ENCODE measurements at regions not wholly inside any gene's neighbourhood (a gene's known extent, or its start where the extent isn't known, plus 50 kb on each side); places are given as distances from the start of the nearest gene placed in this dataset.

DNA sequence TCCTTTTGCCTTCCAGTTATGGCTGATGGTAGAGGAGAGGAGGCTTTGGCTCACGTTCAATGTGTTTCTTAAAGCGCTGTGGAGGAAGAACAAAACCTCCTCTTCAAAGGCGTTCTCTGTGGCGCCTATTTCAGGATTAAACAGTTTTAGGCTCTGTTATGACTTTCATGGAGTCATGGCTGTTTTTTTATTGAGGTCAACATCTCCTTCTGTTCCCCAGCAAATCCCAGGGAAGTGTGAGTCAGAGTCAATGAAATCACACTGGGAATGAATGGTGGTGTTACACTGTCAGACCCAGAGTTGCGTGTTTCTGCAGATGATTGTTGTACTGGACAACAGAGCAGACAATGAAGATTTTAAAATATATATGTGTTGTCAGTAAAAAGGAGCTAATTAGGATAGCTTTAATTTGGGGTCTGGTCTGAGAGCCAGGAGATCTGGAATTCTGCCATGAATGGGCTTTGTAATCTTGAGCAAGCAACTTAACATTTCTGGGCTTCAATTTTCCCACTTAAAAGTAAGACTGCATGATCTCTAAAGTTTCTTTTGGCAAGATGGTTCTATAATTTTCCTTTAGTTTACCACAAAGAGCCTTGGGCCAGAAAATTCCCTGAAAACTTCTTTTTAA, 240.7 kb downstream of the CSNK1G3 start:
- Mint-ChIP-seq H3K9me3 (no peaks in the 10 kb centered on the region), H3K27me3 (no peaks in the 10 kb centered on the region), H3K27ac (peak overlapping the region in 1 of 6 donors; percentile 16), H3K4me1 (no peaks in the 10 kb centered on the region), H3K36me3 (no peaks in the 10 kb centered on the region), H3K4me3 (no peak overlapping the region)
- ATAC-seq (ENCODE audit: low read depth in 2 of 2) (no peak), DNase-seq (no peak)

DNA sequence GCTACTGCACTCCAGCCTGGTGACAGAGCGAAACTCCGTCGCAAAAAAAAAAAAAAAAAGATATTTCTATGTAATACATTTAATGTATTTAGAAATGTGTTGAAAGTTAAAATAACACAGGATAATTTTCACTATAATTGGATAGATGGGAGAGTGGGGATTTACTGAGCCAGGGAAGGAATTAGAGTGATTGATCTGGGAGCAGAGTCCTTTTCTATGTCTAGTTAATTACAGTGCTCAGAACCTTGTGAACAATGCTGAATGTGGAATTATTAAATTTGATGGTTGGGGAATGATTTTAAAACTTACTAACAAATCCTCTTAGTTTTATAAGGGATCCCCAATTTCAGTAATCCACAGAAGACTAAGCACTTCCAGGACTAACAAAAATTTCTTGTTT, 239.7 kb downstream of the CSNK1G3 start:
- ATAC-seq (ENCODE audit: low read depth in 2 of 2) (no peak), DNase-seq (no peak)
- Mint-ChIP-seq H3K27me3 (peaks cover 0 to 6% (median 0%) of the 10 kb centered on the region in 3 donors), H3K36me3 (no peaks in the 10 kb centered on the region), H3K27ac (no peak overlapping the region), H3K4me3 (no peak overlapping the region), H3K4me1 (peaks cover 0 to 4% (median 0%) of the 10 kb centered on the region in 3 donors), H3K9me3 (no peaks in the 10 kb centered on the region)

DNA sequence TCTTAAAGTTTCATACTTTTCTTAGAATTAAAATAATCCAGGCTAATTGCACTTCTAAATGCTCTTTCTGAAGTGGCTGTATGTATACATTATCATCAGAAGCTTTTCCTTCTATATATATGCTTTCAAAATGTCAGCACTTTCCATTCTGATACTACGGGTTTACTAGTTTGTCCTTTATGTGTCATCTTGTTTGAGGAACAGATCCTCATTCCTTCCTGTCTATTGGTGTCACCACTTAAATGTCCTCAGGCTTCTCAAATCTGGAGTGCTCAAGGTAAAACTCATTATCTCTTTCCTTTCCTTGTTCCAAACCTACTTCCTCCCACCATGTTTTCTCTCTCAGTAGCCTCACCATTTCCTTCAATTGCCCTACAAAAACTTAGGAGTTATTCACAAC, 236.3 kb downstream of the CSNK1G3 start:
- no peak for ATAC-seq (ENCODE audit: low read depth in 2 of 2)
- Mint-ChIP-seq H3K9me3 (no peaks in the 10 kb centered on the region), H3K27ac (no peak overlapping the region), H3K4me3 (no peak overlapping the region), H3K27me3 (peaks cover 0 to 7% (median 0%) of the 10 kb centered on the region in 3 donors), H3K36me3 (no peaks in the 10 kb centered on the region), H3K4me1 (peaks cover 0 to 4% (median 0%) of the 10 kb centered on the region in 3 donors)
- DNase-seq, result no peak

DNA sequence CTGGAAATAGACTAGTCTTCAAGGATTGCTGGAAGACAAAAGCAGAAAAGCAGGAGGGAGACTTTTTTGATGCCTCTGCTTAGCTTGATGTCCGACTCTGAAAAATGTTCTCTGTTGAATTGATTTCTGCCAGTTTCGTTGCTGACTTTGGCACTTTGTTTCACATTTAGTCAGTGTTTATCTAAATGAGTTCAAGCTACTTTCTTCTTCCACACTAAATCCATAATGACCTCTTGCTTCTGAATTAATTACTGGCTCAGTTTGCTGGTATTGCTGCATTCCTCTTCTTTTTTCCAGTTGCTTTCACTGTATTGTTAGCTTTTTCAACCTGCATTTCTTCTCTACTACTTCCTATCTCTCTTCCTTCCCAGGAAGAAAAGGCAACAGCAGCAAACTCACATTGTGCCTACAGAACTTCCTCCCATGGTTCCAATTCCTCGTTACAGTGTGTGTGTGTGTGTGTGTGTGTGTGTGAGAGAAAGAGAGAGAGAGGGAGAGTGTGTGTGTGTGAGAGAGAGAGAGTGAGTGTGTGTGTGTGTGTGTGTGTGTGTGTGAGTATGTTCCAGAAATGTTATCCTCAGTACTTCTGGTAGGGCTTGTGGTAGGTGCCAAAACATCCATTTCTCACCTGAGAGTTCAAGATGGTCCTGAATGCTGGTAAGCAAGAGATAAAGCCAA, 234.8 kb downstream of the CSNK1G3 start:
- no peak for ATAC-seq (ENCODE audit: low read depth in 2 of 2)
- no peak for DNase-seq
- peaks cover 0 to 7% (median 0%) of the 10 kb centered on the region in 3 donors for H3K27me3 Mint-ChIP-seq
- no peak overlapping the region for H3K27ac Mint-ChIP-seq
- peaks cover 0 to 4% (median 0%) of the 10 kb centered on the region in 3 donors for H3K4me1 Mint-ChIP-seq
- H3K4me3 Mint-ChIP-seq, result no peak overlapping the region
- no peaks in the 10 kb centered on the region for H3K36me3 Mint-ChIP-seq
- peaks cover 0 to 3% (median 0%) of the 10 kb centered on the region in 7 donors for H3K9me3 Mint-ChIP-seq

DNA sequence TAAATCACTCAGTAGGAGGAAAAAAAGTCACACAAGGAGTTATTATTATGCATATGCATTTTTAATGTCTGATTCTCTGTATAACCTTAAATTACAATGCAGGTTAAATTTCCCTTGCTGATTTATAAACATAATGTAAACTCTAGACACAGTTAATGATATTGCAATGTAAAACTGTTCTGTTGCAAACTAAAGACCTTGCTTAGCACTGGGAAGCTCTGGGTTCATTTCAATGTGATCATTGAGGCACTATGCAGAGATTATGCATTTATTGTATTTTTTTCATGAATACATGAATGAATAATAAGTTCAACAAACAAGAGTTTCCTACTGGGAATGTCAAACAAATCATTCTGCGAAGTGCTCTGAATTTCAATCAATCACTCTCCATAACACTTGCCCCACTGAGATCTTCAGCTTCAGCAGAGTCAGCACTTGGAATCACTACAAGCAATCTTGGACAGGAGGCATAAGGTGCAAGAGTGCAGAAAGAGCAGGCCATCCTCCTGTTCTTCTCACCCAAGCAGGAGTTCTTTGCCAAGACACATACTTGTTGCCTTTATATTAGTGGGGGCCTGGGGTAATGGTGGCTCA, 232.1 kb downstream of the CSNK1G3 start:
- ATAC-seq (ENCODE audit: low read depth in 2 of 2), result no peak
- peaks cover 0 to 7% (median 0%) of the 10 kb centered on the region in 3 donors for H3K27me3 Mint-ChIP-seq
- no peak for DNase-seq
- H3K4me3 Mint-ChIP-seq, result no peak overlapping the region
- H3K9me3 Mint-ChIP-seq, result peaks cover 0 to 3% (median 0%) of the 10 kb centered on the region in 7 donors
- H3K4me1 Mint-ChIP-seq, result peaks cover 0 to 4% (median 0%) of the 10 kb centered on the region in 3 donors
- no peaks in the 10 kb centered on the region for H3K36me3 Mint-ChIP-seq
- no peak overlapping the region for H3K27ac Mint-ChIP-seq

DNA sequence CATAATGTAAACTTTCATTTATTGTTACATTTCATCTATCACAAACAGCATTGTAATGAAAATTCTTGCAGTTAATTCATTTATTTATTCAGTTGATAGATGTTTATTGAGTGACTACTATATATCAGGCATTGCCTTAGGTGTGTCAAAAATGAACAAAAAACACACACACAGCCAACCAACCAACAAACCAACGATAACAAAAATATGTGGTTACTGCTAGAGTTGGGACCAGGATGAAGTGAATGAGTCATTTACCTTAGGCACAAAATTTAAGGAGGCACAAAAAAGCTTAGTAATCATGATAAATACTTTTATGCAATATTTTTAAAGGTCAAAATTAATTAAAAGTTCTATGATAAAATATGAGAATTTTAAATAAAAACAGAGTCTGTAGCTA, 223.4 kb downstream of the CSNK1G3 start:
- no peaks in the 10 kb centered on the region for H3K36me3 Mint-ChIP-seq

DNA sequence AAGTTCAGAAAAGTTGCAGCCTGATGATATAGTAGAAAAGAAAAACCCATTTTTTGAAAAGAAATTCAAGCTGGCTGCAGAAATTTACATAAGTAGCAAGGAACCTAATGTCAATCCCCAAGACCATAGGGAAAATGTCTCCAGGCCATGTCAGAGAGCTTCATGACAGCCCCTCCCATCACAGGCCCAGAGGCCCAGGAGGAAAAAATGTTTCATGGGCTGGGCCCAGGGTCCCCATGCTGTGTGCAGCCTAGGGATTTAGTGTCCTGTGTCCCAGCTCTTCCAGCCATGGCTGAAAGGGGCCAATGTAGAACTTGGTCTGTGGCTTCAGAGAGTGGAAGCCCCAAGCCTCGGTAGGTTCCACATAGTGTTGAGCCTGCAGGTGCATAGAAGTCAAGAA, 220.3 kb downstream of the CSNK1G3 start:
- H3K9me3 Mint-ChIP-seq, result peaks cover 17 to 58% (median 39%) of the 10 kb centered on the region in 7 donors

More for the DNA sequence above, 223.4 kb downstream of the CSNK1G3 start:
- Mint-ChIP-seq H3K27ac (no peak overlapping the region), H3K9me3 (peaks cover 12 to 39% (median 27%) of the 10 kb centered on the region in 7 donors), H3K4me1 (no peaks in the 10 kb centered on the region), H3K27me3 (no peaks in the 10 kb centered on the region), H3K4me3 (no peak overlapping the region)
- ATAC-seq (ENCODE audit: low read depth in 2 of 2) (no peak), DNase-seq (no peak)

DNA sequence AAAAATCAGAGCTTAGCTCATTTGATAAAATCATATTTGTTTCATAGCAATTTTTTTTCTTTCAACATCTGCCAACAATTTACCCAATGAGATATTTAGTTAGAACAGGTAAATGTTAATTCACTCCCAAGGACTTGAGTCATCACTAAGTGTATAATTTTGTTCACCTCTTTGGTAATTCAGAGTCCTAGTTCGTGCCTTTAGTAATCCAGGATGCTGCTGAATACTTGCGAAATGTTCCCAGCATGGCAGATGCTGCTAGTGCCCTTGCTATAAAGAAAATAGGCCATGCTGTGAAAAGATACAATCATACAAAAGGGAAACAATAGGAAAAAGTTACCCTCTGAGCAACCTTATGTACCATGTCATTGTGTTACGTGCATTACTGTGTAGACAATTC, 210.5 kb downstream of the CSNK1G3 start:
- H3K9me3 Mint-ChIP-seq, result peaks cover 6 to 17% (median 13%) of the 10 kb centered on the region in 7 donors
- ATAC-seq (ENCODE audit: low read depth in 2 of 2), result no peak
- no peak overlapping the region for H3K4me3 Mint-ChIP-seq

More for the DNA sequence above, 220.3 kb downstream of the CSNK1G3 start:
- H3K4me3 Mint-ChIP-seq, result no peak overlapping the region
- ATAC-seq (ENCODE audit: low read depth in 2 of 2) (no peak), DNase-seq (no peak)
- H3K36me3 Mint-ChIP-seq, result no peaks in the 10 kb centered on the region
- no peaks in the 10 kb centered on the region for H3K4me1 Mint-ChIP-seq
- no peak overlapping the region for H3K27ac Mint-ChIP-seq
- no peaks in the 10 kb centered on the region for H3K27me3 Mint-ChIP-seq

DNA sequence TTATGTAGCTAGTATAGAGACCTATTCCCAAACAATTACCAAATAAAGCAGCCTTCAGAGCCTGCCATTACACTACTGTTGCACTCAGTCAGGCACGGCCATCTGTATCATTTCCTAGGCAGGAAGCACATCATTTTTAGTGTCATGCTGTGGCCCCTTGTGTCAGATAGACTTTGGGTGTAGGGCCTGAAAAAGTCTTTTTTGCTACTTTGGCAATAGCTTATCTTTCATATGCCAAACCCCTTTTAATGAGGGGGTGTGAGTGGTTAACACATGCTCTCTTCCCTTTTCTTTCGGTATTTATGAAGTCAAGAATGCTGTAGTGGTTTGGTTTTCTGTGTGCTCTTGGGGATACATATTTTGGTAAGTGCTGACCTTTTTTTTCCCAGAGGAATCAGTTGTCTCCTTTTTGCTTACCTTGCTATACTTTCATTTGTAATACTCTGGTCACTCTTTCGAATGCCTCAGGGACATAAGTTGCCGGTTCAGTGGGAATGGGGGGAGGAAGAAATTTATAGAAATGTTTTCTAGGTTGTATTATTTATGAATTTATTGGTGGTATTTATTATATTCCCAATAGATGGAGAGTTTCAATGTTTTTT, 209.8 kb downstream of the CSNK1G3 start:
- Mint-ChIP-seq H3K27me3 (peaks cover 0 to 6% (median 0%) of the 10 kb centered on the region in 3 donors), H3K9me3 (peaks cover 3 to 15% (median 11%) of the 10 kb centered on the region in 7 donors), H3K4me3 (peak overlapping the region in 6 of 8 donors; percentile 23 to 81 (median 26)), H3K27ac (no peak overlapping the region), H3K4me1 (peaks cover 0 to 5% (median 0%) of the 10 kb centered on the region in 3 donors), H3K36me3 (peaks cover 0 to 9% of the 10 kb centered on the region in 2 donors)
- no peak for DNase-seq
- no peak for ATAC-seq (ENCODE audit: low read depth in 2 of 2)

More for the DNA sequence above, 210.5 kb downstream of the CSNK1G3 start:
- DNase-seq, result no peak
- peaks cover 0 to 12% of the 10 kb centered on the region in 2 donors for H3K36me3 Mint-ChIP-seq
- H3K27ac Mint-ChIP-seq, result no peak overlapping the region
- H3K4me1 Mint-ChIP-seq, result peaks cover 0 to 5% (median 0%) of the 10 kb centered on the region in 3 donors
- H3K27me3 Mint-ChIP-seq, result peaks cover 0 to 8% (median 0%) of the 10 kb centered on the region in 3 donors

DNA sequence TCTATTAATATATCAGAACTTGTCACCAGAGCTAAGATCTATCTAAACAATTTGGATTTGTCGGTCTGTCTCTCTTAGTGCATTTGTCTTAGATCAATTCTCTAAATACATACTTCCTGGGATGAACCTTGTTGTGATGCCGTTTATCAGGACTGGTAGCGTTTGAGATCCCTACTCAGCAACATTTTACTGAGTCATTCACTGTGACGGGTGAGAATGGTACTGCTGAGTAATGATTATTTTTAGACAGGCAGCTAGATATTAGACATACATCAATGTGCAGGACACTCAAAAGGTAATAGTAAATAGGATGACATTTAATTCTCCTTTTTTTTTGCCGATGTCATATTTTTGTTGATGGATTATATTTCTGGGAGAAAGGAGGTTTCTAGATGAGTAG, 209.0 kb downstream of the CSNK1G3 start:
- Mint-ChIP-seq H3K4me3 (no peak overlapping the region), H3K36me3 (peaks cover 1 to 4% of the 10 kb centered on the region in 2 donors), H3K4me1 (peaks cover 0 to 5% (median 0%) of the 10 kb centered on the region in 3 donors), H3K27ac (no peak overlapping the region), H3K27me3 (no peaks in the 10 kb centered on the region), H3K9me3 (peaks cover 0 to 8% (median 3%) of the 10 kb centered on the region in 7 donors)
- no peak for ATAC-seq (ENCODE audit: low read depth in 2 of 2)
- no peak for DNase-seq

DNA sequence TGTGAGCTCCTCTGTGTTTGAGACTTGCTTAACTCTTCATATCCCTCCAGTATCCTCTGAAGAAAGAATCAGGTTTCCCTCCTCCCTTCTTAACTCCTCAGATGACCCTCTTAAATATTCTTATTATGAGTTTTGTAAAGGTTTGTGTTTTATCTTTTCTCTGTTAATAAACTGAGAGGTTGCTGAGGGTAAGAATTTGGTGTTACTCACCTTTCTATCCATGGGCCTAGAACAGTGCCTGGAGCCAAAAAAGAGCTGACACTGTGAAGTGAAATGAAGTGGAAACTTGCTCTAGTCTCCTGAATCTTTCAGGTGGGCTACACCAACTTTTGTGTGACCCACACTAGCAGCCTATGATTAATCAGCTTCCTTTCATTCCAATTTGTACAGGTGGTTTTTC, 208.4 kb downstream of the CSNK1G3 start:
- Mint-ChIP-seq H3K4me3 (no peak overlapping the region), H3K27ac (no peak overlapping the region), H3K27me3 (no peaks in the 10 kb centered on the region), H3K36me3 (peaks cover 0 to 4% of the 10 kb centered on the region in 2 donors), H3K9me3 (peaks cover 0 to 3% (median 0%) of the 10 kb centered on the region in 7 donors), H3K4me1 (peaks cover 0 to 5% (median 0%) of the 10 kb centered on the region in 3 donors)
- no peak for ATAC-seq (ENCODE audit: low read depth in 2 of 2)
- DNase-seq, result no peak

DNA sequence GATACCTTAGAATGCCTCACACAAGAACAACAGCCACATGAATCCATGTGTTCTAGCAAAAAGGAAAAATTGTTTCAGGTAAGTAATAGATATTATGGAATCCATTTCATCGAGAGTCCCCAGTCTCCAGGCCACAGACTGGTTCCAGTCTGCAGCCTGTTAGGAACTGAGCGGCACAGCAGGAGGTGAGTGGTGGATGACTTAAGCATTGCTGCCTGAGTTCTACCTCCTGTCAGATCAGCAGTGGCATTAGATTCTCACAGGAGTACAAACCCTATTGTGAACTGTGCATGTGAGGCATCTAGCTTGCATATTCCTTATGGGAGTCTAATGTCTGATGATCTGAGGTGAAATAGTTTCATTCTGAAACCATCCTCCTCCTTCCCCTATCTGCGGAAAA, 207.0 kb downstream of the CSNK1G3 start:
- H3K4me3 Mint-ChIP-seq, result no peak overlapping the region
- peaks cover 0 to 4% of the 10 kb centered on the region in 2 donors for H3K36me3 Mint-ChIP-seq
- no peaks in the 10 kb centered on the region for H3K27me3 Mint-ChIP-seq
- ATAC-seq (ENCODE audit: low read depth in 2 of 2) (no peak), DNase-seq (no peak)
- peaks cover 0 to 7% (median 3%) of the 10 kb centered on the region in 7 donors for H3K9me3 Mint-ChIP-seq
- H3K4me1 Mint-ChIP-seq, result peaks cover 0 to 5% (median 0%) of the 10 kb centered on the region in 3 donors
- no peak overlapping the region for H3K27ac Mint-ChIP-seq

DNA sequence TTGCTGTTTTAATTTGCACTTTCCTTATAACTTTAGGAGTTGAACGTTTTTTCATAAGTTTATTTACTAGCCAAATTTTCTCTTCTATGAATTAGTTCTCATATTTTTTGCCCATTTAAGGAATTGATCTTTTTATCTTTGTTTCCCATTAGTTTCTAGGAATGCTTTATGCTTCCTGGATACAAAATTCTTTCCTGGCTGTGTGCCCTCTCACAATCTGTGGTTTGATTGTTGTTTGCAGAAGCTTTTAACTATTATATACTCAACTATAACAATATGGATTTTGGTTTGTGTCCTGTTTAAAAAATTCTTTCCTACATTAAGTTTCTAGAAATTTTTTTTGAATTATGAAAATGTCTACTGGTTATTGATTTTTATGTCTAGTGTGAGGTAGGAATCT, 206.3 kb downstream of the CSNK1G3 start:
- ATAC-seq (ENCODE audit: low read depth in 2 of 2) (no peak), DNase-seq (no peak)
- Mint-ChIP-seq H3K36me3 (peaks cover 4 to 6% of the 10 kb centered on the region in 2 donors), H3K9me3 (peaks cover 5 to 14% (median 10%) of the 10 kb centered on the region in 7 donors), H3K4me3 (no peak overlapping the region), H3K27me3 (no peaks in the 10 kb centered on the region), H3K27ac (no peak overlapping the region), H3K4me1 (peaks cover 0 to 5% (median 0%) of the 10 kb centered on the region in 3 donors)

Data from naive B cell (primary cell).